MM.1S (cell line): ENCODE measurements at regions not wholly inside any gene's neighbourhood (a gene's known extent, or its start where the extent isn't known, plus 50 kb on each side); places are given as distances from the start of the nearest gene placed in this dataset.

Source experiments
- DNase-seq: peaks from one replicate; pipeline ENCODE4 v3.0.0-alpha.2; 2015
- H2AFZ ChIP-seq: fragments of 300-600 bp; sonication (generic); 2 replicates; pipeline ENCODE4 v1.6.0; 2016; ENCODE audit warnings: antibody characterized with exemption, low read length
- H3F3A ChIP-seq: fragments of 300-600 bp; sonication (generic); 2 replicates; pipeline ENCODE4 v1.6.1; 2016; ENCODE audit warnings: mild to moderate bottlenecking, antibody characterized with exemption, low read length, moderate library complexity, mixed read lengths; ENCODE audit not compliant: insufficient read depth
- H3K27ac ChIP-seq: fragments of 300-600 bp; sonication (generic); 2 replicates; pipeline ENCODE4 v1.5.1; 2016; ENCODE audit warnings: mild to moderate bottlenecking, low read length
- H3K27me3 ChIP-seq: fragments of 300-600 bp; sonication (generic); replicated peaks from 2 replicates; pipeline ENCODE4 v1.6.0; 2016; ENCODE audit warnings: low read length; ENCODE audit not compliant: insufficient read depth
- H3K36me3 ChIP-seq: fragments of 300-600 bp; sonication (generic); replicated peaks from 2 replicates; pipeline ENCODE4 v1.6.1; 2016; ENCODE audit warnings: mild to moderate bottlenecking, low read length, mixed read lengths; ENCODE audit not compliant: insufficient read depth
- H3K4me1 ChIP-seq: fragments of 300-600 bp; sonication (generic); 2 replicates; pipeline ENCODE4 v1.6.1; 2016; ENCODE audit warnings: low read length, mixed read lengths
- H3K4me2 ChIP-seq: fragments of 300-600 bp; sonication (generic); 2 replicates; pipeline ENCODE4 v1.6.0; 2016; ENCODE audit warnings: low read depth, low read length
- H3K4me3 ChIP-seq: fragments of 300-600 bp; sonication (generic); 2 replicates; pipeline ENCODE4 v1.5.1; 2016; ENCODE audit warnings: low read length, mixed read lengths
- H3K79me2 ChIP-seq: fragments of 300-600 bp; sonication (generic); 2 replicates; pipeline ENCODE4 v1.6.1; 2016; ENCODE audit warnings: mixed run types, low read length, mixed read lengths
- H3K9ac ChIP-seq: fragments of 300-600 bp; sonication (generic); 2 replicates; pipeline ENCODE4 v1.6.1; 2016; ENCODE audit warnings: low read length, mixed read lengths
- H3K9me2 ChIP-seq: fragments of 300-600 bp; sonication (generic); replicated peaks from 2 replicates; pipeline ENCODE4 v1.6.1; 2016; ENCODE audit warnings: mild to moderate bottlenecking, low read length, mixed read lengths; ENCODE audit not compliant: insufficient read depth
- H3K9me3 ChIP-seq: fragments of 300-600 bp; sonication (generic); replicated peaks from 2 replicates; pipeline ENCODE4 v1.6.1; 2016; ENCODE audit warnings: mild to moderate bottlenecking, low read length, mixed read lengths; ENCODE audit not compliant: insufficient read depth
- H4K20me1 ChIP-seq: fragments of 300-600 bp; sonication (generic); 2 replicates; pipeline ENCODE4 v1.6.1; 2016; ENCODE audit warnings: mild to moderate bottlenecking, low read length, moderate library complexity, mixed read lengths; ENCODE audit not compliant: insufficient read depth
- CTCF ChIP-seq: fragments of 300-600 bp; sonication (generic); IDR thresholded peaks from 2 replicates; pipeline ENCODE4 v1.5.1; 2016; ENCODE audit warnings: antibody characterized with exemption, low read length, mixed read lengths
- EZH2 ChIP-seq: fragments of 300-600 bp; sonication (generic); optimal IDR thresholded peaks from 2 replicates; pipeline ENCODE3; 2017; ENCODE audit warnings: low read depth, mild to moderate bottlenecking, antibody characterized with exemption, low read length, mixed read lengths
- EZH2phosphoT487 ChIP-seq: fragments of 300-600 bp; sonication (generic); IDR thresholded peaks from 2 replicates; pipeline ENCODE4 v1.6.1; 2018; ENCODE audit warnings: antibody characterized with exemption, low read length

- Histone ChIP-seq H2AFZ (no peak overlapping the region), H3K27me3 (no peaks in the 10 kb centered on the region), H3K27ac (no peak overlapping the region), H3K4me2 (no peak overlapping the region), H3K4me3 (no peak overlapping the region), H3K9me2 (no peaks in the 10 kb centered on the region), H3K9ac (no peak overlapping the region), H3F3A (no peaks in the 10 kb centered on the region), H3K36me3 (no peaks in the 10 kb centered on the region), H3K79me2 (no peaks in the 10 kb centered on the region), H3K9me3 (no peaks in the 10 kb centered on the region), H4K20me1 (no peaks in the 10 kb centered on the region), H3K4me1 (no peaks in the 10 kb centered on the region)
- no peak for TF ChIP-seq EZH2
- no peak for TF ChIP-seq CTCF
- TF ChIP-seq EZH2phosphoT487 = no peak
- no peak for DNase-seq
Observed at GRCh38 chr17:77598241-77598620, 360.3 kb upstream of the TNRC6C start.

- H3K27ac ChIP-seq = no peak overlapping the region
- H3K4me1 ChIP-seq = no peaks in the 10 kb centered on the region
- no peak for TF ChIP-seq EZH2phosphoT487
- no peak for TF ChIP-seq EZH2
- TF ChIP-seq CTCF = no peak
- DNase-seq = no peak
- H3K9ac ChIP-seq = no peak overlapping the region
- H3K4me3 ChIP-seq = no peak overlapping the region
- H4K20me1 ChIP-seq = no peaks in the 10 kb centered on the region
- no peaks in the 10 kb centered on the region for H3K27me3 ChIP-seq
- H3K9me2 ChIP-seq = no peaks in the 10 kb centered on the region
- no peak overlapping the region for H2AFZ ChIP-seq
- no peak overlapping the region for H3K4me2 ChIP-seq
- no peaks in the 10 kb centered on the region for H3K79me2 ChIP-seq
- no peaks in the 10 kb centered on the region for H3K36me3 ChIP-seq
- H3F3A ChIP-seq = no peaks in the 10 kb centered on the region
- no peaks in the 10 kb centered on the region for H3K9me3 ChIP-seq
Observed at GRCh38 chr17:77599699-77600098, 358.8 kb upstream of the TNRC6C start.

- no peak overlapping the region for H3K4me2 ChIP-seq
- DNase-seq = no peak
- no peak overlapping the region for H2AFZ ChIP-seq
- no peaks in the 10 kb centered on the region for H3K27me3 ChIP-seq
- no peaks in the 10 kb centered on the region for H3K9me2 ChIP-seq
- no peaks in the 10 kb centered on the region for H4K20me1 ChIP-seq
- no peak overlapping the region for H3K27ac ChIP-seq
- no peak for TF ChIP-seq CTCF
- no peak for TF ChIP-seq EZH2
- no peak for TF ChIP-seq EZH2phosphoT487
- H3K4me1 ChIP-seq = no peaks in the 10 kb centered on the region
- no peaks in the 10 kb centered on the region for H3F3A ChIP-seq
- H3K9me3 ChIP-seq = no peaks in the 10 kb centered on the region
- no peak overlapping the region for H3K9ac ChIP-seq
- no peaks in the 10 kb centered on the region for H3K79me2 ChIP-seq
- H3K4me3 ChIP-seq = no peak overlapping the region
- no peaks in the 10 kb centered on the region for H3K36me3 ChIP-seq
Observed at GRCh38 chr17:77600346-77600745, 358.2 kb upstream of the TNRC6C start.
